HPDE6-E6E7 (cell line): ENCODE measurements at regions not wholly inside any gene's neighbourhood (a gene's known extent, or its start where the extent isn't known, plus 50 kb on each side); places are given as distances from the start of the nearest gene placed in this dataset.
A peak's percentile ranks its signal among the peaks of the same experiment; 100 is the strongest.

Source experiments
- DNase-seq: peaks from one replicate; pipeline ENCODE4 v3.0.0; 2011; ENCODE audit warnings: missing footprints; ENCODE audit errors: extremely low spot score

- no peak for DNase-seq
Observed at GRCh38 chr1:82586473-82586872, 785.7 kb downstream of the ADGRL2 start.

GRCh38 chr1:82582347-82582746, 781.6 kb downstream of the ADGRL2 start:
- no peak for DNase-seq

- DNase-seq, result no peak
Observed at GRCh38 chr1:82578086-82578726, 777.5 kb downstream of the ADGRL2 start.

GRCh38 chr1:82567348-82567747, 766.6 kb downstream of the ADGRL2 start:
- no peak for DNase-seq

GRCh38 chr1:82565546-82565945, 764.8 kb downstream of the ADGRL2 start:
- peak; percentile 19 for DNase-seq

GRCh38 chr1:82565146-82565545, 764.4 kb downstream of the ADGRL2 start:
- DNase-seq, result peak; percentile 34

GRCh38 chr1:82564333-82564732, 763.6 kb downstream of the ADGRL2 start:
- no peak for DNase-seq

GRCh38 chr1:82562448-82562847, 761.7 kb downstream of the ADGRL2 start:
- no peak for DNase-seq

GRCh38 chr1:82560566-82560965, 759.8 kb downstream of the ADGRL2 start:
- no peak for DNase-seq

GRCh38 chr1:82555501-82555900, 754.8 kb downstream of the ADGRL2 start:
- DNase-seq, result no peak

GRCh38 chr1:82549841-82550240, 749.1 kb downstream of the ADGRL2 start:
- no peak for DNase-seq

- DNase-seq, result no peak
Observed at GRCh38 chr1:82542766-82543165, 742.0 kb downstream of the ADGRL2 start.

- DNase-seq, result no peak
Observed at GRCh38 chr1:82542141-82542540, 741.4 kb downstream of the ADGRL2 start.

- no peak for DNase-seq
Observed at GRCh38 chr1:82540006-82540405, 739.3 kb downstream of the ADGRL2 start.

GRCh38 chr1:82538876-82539275, 738.1 kb downstream of the ADGRL2 start:
- DNase-seq, result no peak

GRCh38 chr1:82534996-82535395, 734.3 kb downstream of the ADGRL2 start:
- no peak for DNase-seq

- DNase-seq, result no peak
Observed at GRCh38 chr1:82525378-82525777, 724.6 kb downstream of the ADGRL2 start.

GRCh38 chr1:82520611-82521010, 719.9 kb downstream of the ADGRL2 start:
- DNase-seq, result no peak

- DNase-seq, result no peak
Observed at GRCh38 chr1:82517586-82517985, 716.9 kb downstream of the ADGRL2 start.

- no peak for DNase-seq
Observed at GRCh38 chr1:82515650-82516049, 714.9 kb downstream of the ADGRL2 start.

- DNase-seq, result no peak
Observed at GRCh38 chr1:82511441-82511840, 710.7 kb downstream of the ADGRL2 start.

GRCh38 chr1:82510431-82510830, 709.7 kb downstream of the ADGRL2 start:
- no peak for DNase-seq

GRCh38 chr1:82507011-82507410, 706.3 kb downstream of the ADGRL2 start:
- DNase-seq, result no peak

GRCh38 chr1:82503822-82504221, 703.1 kb downstream of the ADGRL2 start:
- peak; percentile 27 for DNase-seq
